PC-3 (cell line): ENCODE measurements at regions not wholly inside any gene's neighbourhood (a gene's known extent, or its start where the extent isn't known, plus 50 kb on each side); places are given as distances from the start of the nearest gene placed in this dataset.

ENCODE experiments used
- EZH2 ChIP-seq: fragments of 300-600 bp; sonication (generic); IDR thresholded peaks from one replicate; pipeline ENCODE4 v1.6.1; 2017; ENCODE audit warnings: antibody characterized with exemption, mild to moderate bottlenecking, low read length; ENCODE audit not compliant: unreplicated experiment
- EZH2phosphoT487 ChIP-seq: fragments of 300-600 bp; sonication (generic); IDR thresholded peaks from 2 replicates; pipeline ENCODE4 v1.6.1; 2018; ENCODE audit warnings: mild to moderate bottlenecking, antibody characterized with exemption, low read length, borderline replicate concordance
- TF ChIP-seq, protein P1 (sequence below): fragments of 300-600 bp; sonication (generic); conservative IDR thresholded peaks from 2 replicates; pipeline ENCODE4 v1.5.1; 2017; ENCODE audit warnings: antibody characterized with exemption, low read depth, mild to moderate bottlenecking, low read length

GRCh38 chr9:28926306-28926705 is 1353.0 kb upstream of the C9orf72 start:
- TF ChIP-seq, protein P1, sequence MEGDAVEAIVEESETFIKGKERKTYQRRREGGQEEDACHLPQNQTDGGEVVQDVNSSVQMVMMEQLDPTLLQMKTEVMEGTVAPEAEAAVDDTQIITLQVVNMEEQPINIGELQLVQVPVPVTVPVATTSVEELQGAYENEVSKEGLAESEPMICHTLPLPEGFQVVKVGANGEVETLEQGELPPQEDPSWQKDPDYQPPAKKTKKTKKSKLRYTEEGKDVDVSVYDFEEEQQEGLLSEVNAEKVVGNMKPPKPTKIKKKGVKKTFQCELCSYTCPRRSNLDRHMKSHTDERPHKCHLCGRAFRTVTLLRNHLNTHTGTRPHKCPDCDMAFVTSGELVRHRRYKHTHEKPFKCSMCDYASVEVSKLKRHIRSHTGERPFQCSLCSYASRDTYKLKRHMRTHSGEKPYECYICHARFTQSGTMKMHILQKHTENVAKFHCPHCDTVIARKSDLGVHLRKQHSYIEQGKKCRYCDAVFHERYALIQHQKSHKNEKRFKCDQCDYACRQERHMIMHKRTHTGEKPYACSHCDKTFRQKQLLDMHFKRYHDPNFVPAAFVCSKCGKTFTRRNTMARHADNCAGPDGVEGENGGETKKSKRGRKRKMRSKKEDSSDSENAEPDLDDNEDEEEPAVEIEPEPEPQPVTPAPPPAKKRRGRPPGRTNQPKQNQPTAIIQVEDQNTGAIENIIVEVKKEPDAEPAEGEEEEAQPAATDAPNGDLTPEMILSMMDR: no peak
- TF ChIP-seq EZH2: no peak
- TF ChIP-seq EZH2phosphoT487: no peak
